Fibroblast of the aortic adventitia (primary cell): ENCODE measurements at regions not wholly inside any gene's neighbourhood (a gene's known extent, or its start where the extent isn't known, plus 50 kb on each side); places are given as distances from the start of the nearest gene placed in this dataset.

Source experiments
- DNase-seq: peaks from one replicate; pipeline ENCODE4 v3.0.0-alpha.2; 2010; ENCODE audit warnings: low read depth
- H3K4me3 ChIP-seq: 2 replicates; pipeline ENCODE4 v1.5.1; 2011; ENCODE audit warnings: low read depth, mild to moderate bottlenecking, control low read depth, low read length, moderate library complexity
- CTCF ChIP-seq: IDR thresholded peaks from 2 replicates; pipeline ENCODE4 v1.5.1; 2011; ENCODE audit warnings: mild to moderate bottlenecking, low read length, control low read depth, inconsistent platforms; ENCODE audit not compliant: insufficient read depth

- H3K4me3 ChIP-seq: no peak overlapping the region
- no peak for TF ChIP-seq CTCF
- DNase-seq: no peak
Observed at GRCh38 chr4:81965454-81965853, 408.3 kb downstream of the HNRNPD start.

GRCh38 chr4:81963763-81964020 is 410.1 kb downstream of the HNRNPD start:
- DNase-seq: no peak
- no peak for TF ChIP-seq CTCF
- no peak overlapping the region for H3K4me3 ChIP-seq

GRCh38 chr4:81963015-81963762 is 410.6 kb downstream of the HNRNPD start:
- TF ChIP-seq CTCF: no peak
- H3K4me3 ChIP-seq: no peak overlapping the region
- DNase-seq: no peak

GRCh38 chr4:81960961-81961360 is 412.8 kb downstream of the HNRNPD start:
- no peak for TF ChIP-seq CTCF
- no peak for DNase-seq
- no peak overlapping the region for H3K4me3 ChIP-seq

- no peak for DNase-seq
- no peak overlapping the region for H3K4me3 ChIP-seq
Observed at GRCh38 chr4:81954271-81954670, 419.5 kb downstream of the HNRNPD start.

GRCh38 chr4:81951891-81952455 is 421.8 kb downstream of the HNRNPD start:
- H3K4me3 ChIP-seq: no peak overlapping the region
- TF ChIP-seq CTCF: no peak
- no peak for DNase-seq

More at GRCh38 chr4:81954271-81954670, 419.5 kb downstream of the HNRNPD start:
- no peak for TF ChIP-seq CTCF

GRCh38 chr4:81946996-81947395 is 426.8 kb downstream of the HNRNPD start:
- TF ChIP-seq CTCF: no peak
- DNase-seq: no peak
- no peak overlapping the region for H3K4me3 ChIP-seq
